Heart left ventricle (tissue), 13 donors: ENCODE measurements at regions not wholly inside any gene's neighbourhood (a gene's known extent, or its start where the extent isn't known, plus 50 kb on each side); places are given as distances from the start of the nearest gene placed in this dataset.

Experiments used
- POLR2A ChIP-seq, 2 donors: fragments of 450-650 bp; IDR thresholded peaks; one replicate each; pipeline ENCODE4 v1.6.1; 2017; ENCODE audit warnings: antibody characterized with exemption in 2 of 2, mild to moderate bottlenecking in 2 of 2, moderate library complexity in 2 of 2
- TF ChIP-seq, protein P1 (sequence below), 12 donors: fragments of 200-600 bp; sonication (generic) in 4 of 12; IDR thresholded peaks; one replicate each; pipeline versions ENCODE4 v1.5.0 to v1.8.0; 2018 to 2022; ENCODE audit warnings: antibody characterized with exemption in 12 of 12, mild to moderate bottlenecking in 5 of 12
- donor health status: ischemic (EF 13 %, LVEDD 7.1; RV severe dilation, severe dysfunction).
- donor health status: DM: no; HTN: yes; CAD: no.
- donor health status: DM: no; HTN: no; CAD: no.
- donor health status: ischemic (EF 25% LVEDD 6.9; RV normal size, moderate dysfunction).
- donor health status: ischemic (EF 25% LVEDD 5.7; RV mildly dilated, moderate dysfunction).
- donor health status: ischemic (EF 35%, LVEDD 5.7; RV mildly dilated, moderate dysfunction).
- donor health status: nonischemic (EF 11% LVEDD 7.7; RV severe dilation, severe dysfunction).
- donor health status: DM: yes; HTN: yes; CAD: no.
- donor health status: PGD.
- donor health status: ischemic (EF 29% LVEDD 5.4; RV normal size, mild dysfunction).
- donor health status: nonischemic (EF 23%, LVEDD 6.1; RV moderate dilation, normal function).

DNA sequence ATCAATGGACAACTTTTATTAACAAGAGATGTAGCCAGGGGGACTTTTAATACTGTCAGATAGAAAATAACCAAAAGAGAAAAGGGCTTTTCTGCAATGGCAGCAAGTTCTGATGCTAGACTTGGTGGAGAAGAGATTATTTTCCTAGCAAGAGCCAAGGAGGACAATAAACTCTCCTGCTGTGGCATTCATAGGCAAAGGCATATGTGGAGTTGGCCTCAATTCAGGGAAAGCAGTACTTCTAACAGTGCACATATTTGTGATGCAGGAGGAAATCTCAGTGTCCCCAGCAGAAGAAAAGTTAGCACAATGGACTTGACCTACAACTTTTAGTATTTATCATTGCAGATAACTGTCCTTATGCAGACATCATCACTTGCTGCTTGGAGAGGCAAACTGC, 75.1 kb upstream of the GRIK1 start:
- TF ChIP-seq, protein P1, sequence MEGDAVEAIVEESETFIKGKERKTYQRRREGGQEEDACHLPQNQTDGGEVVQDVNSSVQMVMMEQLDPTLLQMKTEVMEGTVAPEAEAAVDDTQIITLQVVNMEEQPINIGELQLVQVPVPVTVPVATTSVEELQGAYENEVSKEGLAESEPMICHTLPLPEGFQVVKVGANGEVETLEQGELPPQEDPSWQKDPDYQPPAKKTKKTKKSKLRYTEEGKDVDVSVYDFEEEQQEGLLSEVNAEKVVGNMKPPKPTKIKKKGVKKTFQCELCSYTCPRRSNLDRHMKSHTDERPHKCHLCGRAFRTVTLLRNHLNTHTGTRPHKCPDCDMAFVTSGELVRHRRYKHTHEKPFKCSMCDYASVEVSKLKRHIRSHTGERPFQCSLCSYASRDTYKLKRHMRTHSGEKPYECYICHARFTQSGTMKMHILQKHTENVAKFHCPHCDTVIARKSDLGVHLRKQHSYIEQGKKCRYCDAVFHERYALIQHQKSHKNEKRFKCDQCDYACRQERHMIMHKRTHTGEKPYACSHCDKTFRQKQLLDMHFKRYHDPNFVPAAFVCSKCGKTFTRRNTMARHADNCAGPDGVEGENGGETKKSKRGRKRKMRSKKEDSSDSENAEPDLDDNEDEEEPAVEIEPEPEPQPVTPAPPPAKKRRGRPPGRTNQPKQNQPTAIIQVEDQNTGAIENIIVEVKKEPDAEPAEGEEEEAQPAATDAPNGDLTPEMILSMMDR (IDR thresholded peaks at IDR 0.05), result no peak
- TF ChIP-seq POLR2A (IDR thresholded peaks at IDR 0.05), result no peak
